WTC11 (cell line): ENCODE measurements at regions not wholly inside any gene's neighbourhood (a gene's known extent, or its start where the extent isn't known, plus 50 kb on each side); places are given as distances from the start of the nearest gene placed in this dataset.

ENCODE experiments used
- ATAC-seq: fragments of 200-7000 bp; cut with Tn5 transposase; 2 replicates; pipeline ENCODE4 v1.10.0; 2021; ENCODE audit warnings: mild to moderate bottlenecking, moderate library complexity
- CTCF ChIA-PET: fragments of 300-600 bp; sonication (Branson Sonifier 250); formaldehyde crosslinking; loops from one replicate; lab custom pipeline; 2021; ENCODE audit warnings: antibody characterized with exemption; lab: Charles Lee
- POLR2A ChIA-PET: fragments of 350-600 bp; sonication (Branson Sonifier 250); formaldehyde crosslinking; loops from one replicate; lab custom pipeline; 2021; ENCODE audit warnings: antibody characterized with exemption; lab: Charles Lee
- DNase-seq: peaks from one replicate; pipeline ENCODE4 v3.0.0; 2021; ENCODE audit warnings: low spot score
- H3K27ac Mint-ChIP-seq: 2 replicates; pipeline ENCODE4 v1.8.0; 2021; ENCODE audit warnings: mixed read lengths
- H3K27me3 Mint-ChIP-seq: 2 replicates; pipeline ENCODE4 v1.8.0; 2021; ENCODE audit warnings: low read depth, mild to moderate bottlenecking, moderate library complexity, mixed read lengths
- H3K36me3 Mint-ChIP-seq: 2 replicates; pipeline ENCODE4 v1.8.0; 2021; ENCODE audit warnings: mixed read lengths
- H3K4me1 Mint-ChIP-seq: 2 replicates; pipeline ENCODE4 v1.8.0; 2022; ENCODE audit warnings: mixed read lengths
- H3K4me3 Mint-ChIP-seq: 2 replicates; pipeline ENCODE4 v1.8.0; 2021; ENCODE audit warnings: mild to moderate bottlenecking, moderate library complexity, mixed read lengths
- H3K9me3 Mint-ChIP-seq: 2 replicates; pipeline ENCODE4 v1.8.0; 2021; ENCODE audit warnings: mixed read lengths
- AR ChIP-seq: fragments of 250-450 bp; sonication (Bioruptor Pico); IDR thresholded peaks from 2 replicates; pipeline ENCODE4 v1.9.0; 2021; ENCODE audit warnings: mild to moderate bottlenecking
- CDX4 ChIP-seq: fragments of 250-450 bp; sonication (Bioruptor Pico); IDR thresholded peaks from 2 replicates; pipeline ENCODE4 v1.9.0; 2021; ENCODE audit warnings: moderate library complexity, mild to moderate bottlenecking, inconsistent platforms, borderline replicate concordance
- CTCF ChIP-seq: fragments of 200-600 bp; IDR thresholded peaks from 2 replicates; pipeline ENCODE4 v1.8.0; 2022; ENCODE audit warnings: antibody characterized with exemption
- FOXJ3 ChIP-seq: sonication (generic); formaldehyde crosslinking; IDR thresholded peaks from 2 replicates; pipeline ENCODE4 v1.9.0; 2021; ENCODE audit warnings: missing genetic modification reagents, mild to moderate bottlenecking, borderline replicate concordance
- GABPB1 ChIP-seq: sonication (generic); formaldehyde crosslinking; IDR thresholded peaks from 2 replicates; pipeline ENCODE4 v1.8.1; 2023; ENCODE audit warnings: mild to moderate bottlenecking, missing genetic modification reagents
- SMAD3 ChIP-seq: sonication (generic); formaldehyde crosslinking; IDR thresholded peaks from 2 replicates; pipeline ENCODE4 v1.8.0; 2022; ENCODE audit warnings: missing genetic modification reagents, mild to moderate bottlenecking, borderline replicate concordance
- TCF7 ChIP-seq: sonication (generic); formaldehyde crosslinking; IDR thresholded peaks from 2 replicates; pipeline ENCODE4 v1.8.0; 2022; ENCODE audit warnings: mild to moderate bottlenecking, low read depth, missing genetic modification reagents, moderate library complexity
- TEAD4 ChIP-seq: sonication (generic); formaldehyde crosslinking; IDR thresholded peaks from 2 replicates; pipeline ENCODE4 v1.8.0; 2022; ENCODE audit warnings: mild to moderate bottlenecking, missing genetic modification reagents
- ZNF281 ChIP-seq: sonication (generic); formaldehyde crosslinking; IDR thresholded peaks from 2 replicates; pipeline ENCODE4 v1.8.0; 2023; ENCODE audit warnings: mild to moderate bottlenecking, missing genetic modification reagents
- ZNF396 ChIP-seq: fragments of 250-450 bp; sonication (Bioruptor Pico); IDR thresholded peaks from 2 replicates; pipeline ENCODE4 v1.8.0; 2021; ENCODE audit warnings: mild to moderate bottlenecking, moderate library complexity, borderline replicate concordance
- TF ChIP-seq, protein P1 (sequence below): sonication (generic); formaldehyde crosslinking; IDR thresholded peaks from 2 replicates; pipeline ENCODE4 v1.8.1; 2022; ENCODE audit warnings: low read depth, mild to moderate bottlenecking, moderate library complexity, missing genetic modification reagents, borderline replicate concordance

DNA sequence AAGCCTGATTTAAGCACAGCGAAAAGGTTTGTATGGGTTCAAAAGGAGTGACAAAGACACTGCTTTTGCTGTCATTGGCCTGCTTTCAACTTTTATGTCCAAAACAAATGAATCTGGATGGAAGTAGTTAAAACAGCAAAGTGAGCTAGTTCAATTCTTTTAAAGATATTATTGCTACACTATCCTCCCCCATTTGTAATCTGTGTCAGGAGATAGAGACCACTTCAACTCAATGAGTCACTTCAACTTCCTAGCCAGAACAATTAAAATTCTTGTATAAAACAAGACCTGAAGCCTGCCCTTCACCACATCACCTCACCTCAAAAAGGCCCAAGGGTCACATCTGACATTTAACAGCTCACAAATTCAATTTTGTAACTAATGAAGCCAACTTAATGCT, 364.1 kb upstream of the LYPLAL1 start:
- Mint-ChIP-seq H3K36me3 (no peaks in the 10 kb centered on the region), H3K9me3 (no peaks in the 10 kb centered on the region), H3K4me1 (no peaks in the 10 kb centered on the region), H3K27ac (no peak overlapping the region), H3K27me3 (no peaks in the 10 kb centered on the region), H3K4me3 (no peak overlapping the region)
- POLR2A ChIA-PET, result no interaction called here
- ATAC-seq, result no peak
- CTCF ChIA-PET, result interaction anchor here (0.5 kb wide), 1 partner anchor 86 kb away, joined by 3 read pairs; no protein-coding TSS in a partner anchor
- DNase-seq, result no peak
- TF ChIP-seq FOXJ3 (CRISPR knock-in tag) (no peak), CTCF (no peak), ZNF281 (CRISPR knock-in tag) (no peak), GABPB1 (CRISPR knock-in tag) (no peak), ZNF396 (CRISPR knock-in tag) (no peak)

- Mint-ChIP-seq H3K4me3 (no peak overlapping the region), H3K4me1 (no peaks in the 10 kb centered on the region), H3K36me3 (no peaks in the 10 kb centered on the region), H3K27ac (no peak overlapping the region), H3K27me3 (no peaks in the 10 kb centered on the region), H3K9me3 (no peaks in the 10 kb centered on the region)
- CTCF ChIA-PET, result no interaction called here
- no peak for TF ChIP-seq TEAD4
- TF ChIP-seq TCF7, result no peak
- no peak for TF ChIP-seq AR (CRISPR knock-in tag)
- no peak for TF ChIP-seq CDX4 (CRISPR knock-in tag)
- TF ChIP-seq, protein P1, sequence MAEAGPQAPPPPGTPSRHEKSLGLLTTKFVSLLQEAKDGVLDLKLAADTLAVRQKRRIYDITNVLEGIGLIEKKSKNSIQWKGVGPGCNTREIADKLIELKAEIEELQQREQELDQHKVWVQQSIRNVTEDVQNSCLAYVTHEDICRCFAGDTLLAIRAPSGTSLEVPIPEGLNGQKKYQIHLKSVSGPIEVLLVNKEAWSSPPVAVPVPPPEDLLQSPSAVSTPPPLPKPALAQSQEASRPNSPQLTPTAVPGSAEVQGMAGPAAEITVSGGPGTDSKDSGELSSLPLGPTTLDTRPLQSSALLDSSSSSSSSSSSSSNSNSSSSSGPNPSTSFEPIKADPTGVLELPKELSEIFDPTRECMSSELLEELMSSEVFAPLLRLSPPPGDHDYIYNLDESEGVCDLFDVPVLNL (CRISPR knock-in tag), result no peak
- no peak for TF ChIP-seq SMAD3 (CRISPR knock-in tag)
- POLR2A ChIA-PET, result no interaction called here
- ATAC-seq (no peak), DNase-seq (no peak)
Measured at GRCh38 chr1:218810306-218810705, 363.4 kb upstream of the LYPLAL1 start.

- no peak overlapping the region for H3K27ac Mint-ChIP-seq
Measured at GRCh38 chr1:218811497-218811896, 362.2 kb upstream of the LYPLAL1 start.

More at GRCh38 chr1:218811497-218811896, 362.2 kb upstream of the LYPLAL1 start:
- H3K4me1 Mint-ChIP-seq, result no peaks in the 10 kb centered on the region
- ChIA-PET POLR2A (no interaction called here), CTCF (no interaction called here)
- TF ChIP-seq TCF7, result no peak
- DNase-seq (no peak), ATAC-seq (no peak)
- H3K27me3 Mint-ChIP-seq, result no peaks in the 10 kb centered on the region
- H3K9me3 Mint-ChIP-seq, result no peaks in the 10 kb centered on the region
- no peaks in the 10 kb centered on the region for H3K36me3 Mint-ChIP-seq
- H3K4me3 Mint-ChIP-seq, result no peak overlapping the region
